Posterior vena cava (tissue), 2 donors: ENCODE measurements at regions not wholly inside any gene's neighbourhood (a gene's known extent, or its start where the extent isn't known, plus 50 kb on each side); places are given as distances from the start of the nearest gene placed in this dataset.
"Not testable (repeated sequence)": the region's sequence is repeated elsewhere in the genome, so short reads cannot be mapped to it uniquely, and the experiment has no call there.

Experiments used
- DNase-seq: peaks from one replicate; pipeline ENCODE4 v3.0.0-alpha.2; 2020; ENCODE audit warnings: low spot score
- intact Hi-C, 2 donors: fragments of 100-400 bp; cut with DNase I; formaldehyde crosslinking; loops; one replicate each; pipeline versions ENCODE4 v1.14.1 to v1.14.2; 2022 to 2023
- donor health status: DM: yes; HTN: yes; CAD: no.
- donor health status: DM: yes; HTN: yes; CAD: no.

DNA sequence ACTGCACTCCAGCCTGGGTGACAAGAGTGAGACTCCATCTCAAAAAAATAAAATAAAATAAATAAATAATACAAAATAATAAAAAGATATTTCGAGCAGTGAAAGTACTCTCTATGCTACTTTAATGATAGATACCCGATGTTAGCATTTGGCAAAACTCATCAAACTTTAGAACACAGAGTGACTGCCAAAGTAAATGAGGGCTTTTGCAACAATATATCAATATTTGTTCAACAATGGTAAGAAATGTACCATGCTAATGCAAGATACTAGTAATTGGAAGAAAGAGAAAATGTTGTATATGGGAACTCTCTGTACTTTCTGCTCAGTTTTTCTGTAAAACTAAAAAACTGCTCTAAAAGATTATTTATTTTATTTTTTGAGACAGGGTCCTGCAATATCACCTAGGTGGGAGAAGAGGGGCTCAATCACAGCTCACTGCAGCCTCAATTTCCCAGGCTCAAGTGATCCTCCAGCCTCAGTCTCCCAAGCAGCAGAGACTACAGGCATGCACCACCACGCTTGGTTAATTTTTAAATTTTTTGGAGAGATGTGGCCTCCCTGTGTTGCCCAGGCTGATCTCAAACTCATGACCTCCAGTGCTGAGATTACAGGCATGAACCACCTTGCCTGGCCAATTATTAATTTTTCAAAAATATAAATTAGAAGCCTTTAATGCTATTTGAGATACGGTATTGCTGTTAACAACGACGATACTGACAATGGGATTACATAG, 650.5 kb upstream of the NR2F2 start:
- no peak for DNase-seq
- intact Hi-C loops, result no loop called here

DNA sequence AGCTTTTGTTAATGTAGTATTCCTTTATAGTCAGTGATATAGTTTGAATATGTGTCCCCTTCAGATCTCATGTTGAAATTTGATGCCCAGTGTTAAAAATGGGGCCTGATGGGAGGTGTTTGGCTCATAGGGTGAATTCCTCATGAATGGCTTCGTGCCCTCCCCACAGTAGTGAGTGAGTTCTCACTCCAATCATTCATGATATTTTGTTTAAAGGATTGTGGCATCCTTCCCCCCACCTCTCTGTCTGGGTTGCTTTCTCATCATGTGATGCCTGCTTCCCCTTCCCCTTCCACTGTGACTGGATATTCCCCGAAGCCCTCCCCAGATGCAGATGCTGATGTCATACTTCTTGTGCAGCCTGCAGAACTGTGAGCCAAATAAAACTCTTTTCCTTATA, 649.8 kb upstream of the NR2F2 start:
- intact Hi-C loops, result no loop called here
- no peak for DNase-seq

DNA sequence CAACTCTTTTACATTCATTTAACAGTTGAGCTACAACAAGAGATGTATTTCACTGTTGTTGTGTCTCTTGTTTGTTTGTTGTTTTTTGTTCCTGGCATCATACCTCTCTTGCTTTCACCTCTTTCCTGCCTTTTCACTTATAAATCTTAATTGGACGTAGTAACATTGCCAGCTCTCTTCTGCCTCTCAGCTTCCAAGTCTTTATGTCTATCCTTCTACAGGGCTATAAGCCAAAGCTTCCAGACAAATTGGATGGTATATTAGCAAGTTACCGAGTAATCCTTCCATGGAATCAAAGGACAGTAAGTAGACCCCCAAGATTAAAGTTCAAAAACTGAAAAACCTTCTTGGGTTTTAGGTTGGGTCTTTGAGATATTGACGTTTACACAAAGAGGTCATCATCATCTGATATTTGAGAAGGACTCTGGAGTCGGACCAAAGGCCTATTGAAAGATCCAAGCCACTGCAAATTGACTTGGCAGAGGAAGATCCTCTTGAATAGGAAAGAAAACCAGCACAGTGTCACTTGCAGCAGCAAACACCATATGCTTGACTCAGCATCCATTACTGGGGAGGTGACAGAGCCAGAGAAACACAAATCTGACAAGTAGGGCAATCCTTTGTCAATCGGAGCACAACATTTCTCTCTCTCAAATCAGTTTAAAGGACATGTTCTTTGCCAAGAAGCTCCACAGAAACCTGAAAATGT, 648.5 kb upstream of the NR2F2 start:
- intact Hi-C loops, result no loop called here
- no peak for DNase-seq

DNA sequence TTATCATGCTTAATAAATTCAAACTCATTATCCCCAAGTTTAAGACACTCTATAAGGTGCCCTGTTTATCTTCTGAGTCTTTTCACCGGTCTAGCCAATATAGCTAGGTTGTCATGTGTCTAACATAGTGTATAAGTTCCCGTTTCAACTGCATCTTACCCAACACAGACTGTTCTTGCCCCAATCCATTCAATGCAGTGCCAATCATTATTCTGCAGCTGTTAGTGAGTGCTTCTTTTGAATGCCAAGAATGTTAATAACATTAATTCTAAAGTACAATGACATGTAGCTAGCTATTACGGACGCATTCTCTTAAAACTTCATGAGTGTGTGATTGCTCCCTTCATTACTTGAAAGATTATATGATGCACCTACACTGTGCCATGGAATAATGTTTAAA, 646.4 kb upstream of the NR2F2 start:
- DNase-seq, result no peak

DNA sequence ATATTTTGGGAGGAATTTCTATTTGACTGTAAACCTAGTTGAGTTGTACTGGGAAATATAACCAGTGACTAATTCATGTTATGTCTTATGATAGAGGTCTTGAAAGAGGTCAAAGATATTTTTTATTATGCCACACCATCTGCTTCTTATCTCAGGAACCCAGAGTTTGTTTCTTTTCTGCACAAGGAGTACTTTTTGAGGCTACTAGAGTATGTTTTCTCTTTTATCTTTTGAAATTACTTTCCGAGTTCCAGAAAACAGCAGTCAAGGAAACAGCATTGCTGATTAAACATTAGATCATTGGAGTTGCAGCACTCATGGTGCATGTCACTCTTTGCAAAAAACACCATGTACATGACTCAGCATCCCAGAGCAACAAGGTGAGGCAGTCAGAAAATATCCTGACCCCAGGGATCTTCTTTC, 645.8 kb upstream of the NR2F2 start:
- intact Hi-C loops, result no loop called here
- DNase-seq, result no peak

More for the DNA sequence above, 646.4 kb upstream of the NR2F2 start:
- intact Hi-C loops, result no loop called here

DNA sequence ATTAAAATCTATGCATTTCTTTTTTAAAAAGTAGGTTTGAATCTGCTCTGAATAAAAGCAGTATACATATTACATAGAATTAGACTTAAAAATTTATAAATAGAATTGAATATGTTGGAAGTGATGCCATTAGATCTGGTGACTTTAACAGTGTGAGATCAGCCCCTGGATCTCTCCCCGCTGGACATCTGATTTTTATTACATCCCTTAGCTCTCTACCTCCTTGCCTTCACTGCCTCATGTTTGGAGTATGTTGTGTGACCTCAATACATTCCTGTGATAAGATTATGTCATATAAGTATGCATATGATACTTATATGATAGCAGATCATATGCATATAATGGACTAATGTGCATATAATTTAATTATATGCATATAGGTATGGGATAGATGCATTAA, 643.4 kb upstream of the NR2F2 start:
- intact Hi-C loops, result no loop called here
- no peak for DNase-seq

DNA sequence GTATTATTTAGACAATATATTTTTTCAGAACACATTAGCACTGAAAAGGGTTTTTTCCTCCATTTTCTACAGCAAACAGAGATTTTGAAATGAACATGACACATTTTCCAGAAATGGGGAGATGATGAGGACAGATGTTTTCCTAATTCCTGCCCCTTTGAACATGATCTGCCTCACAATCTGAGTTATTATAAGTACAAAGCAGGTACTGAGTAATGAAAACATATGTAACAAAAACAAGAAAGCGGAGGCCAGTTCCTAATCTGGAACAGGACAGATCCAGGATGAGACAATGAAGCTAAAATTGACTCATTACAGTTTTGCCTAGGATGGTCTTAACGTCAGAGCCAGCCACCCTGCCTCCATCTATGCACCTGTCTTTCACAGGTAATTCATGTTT, 642.8 kb upstream of the NR2F2 start:
- intact Hi-C loops, result no loop called here
- DNase-seq, result no peak

DNA sequence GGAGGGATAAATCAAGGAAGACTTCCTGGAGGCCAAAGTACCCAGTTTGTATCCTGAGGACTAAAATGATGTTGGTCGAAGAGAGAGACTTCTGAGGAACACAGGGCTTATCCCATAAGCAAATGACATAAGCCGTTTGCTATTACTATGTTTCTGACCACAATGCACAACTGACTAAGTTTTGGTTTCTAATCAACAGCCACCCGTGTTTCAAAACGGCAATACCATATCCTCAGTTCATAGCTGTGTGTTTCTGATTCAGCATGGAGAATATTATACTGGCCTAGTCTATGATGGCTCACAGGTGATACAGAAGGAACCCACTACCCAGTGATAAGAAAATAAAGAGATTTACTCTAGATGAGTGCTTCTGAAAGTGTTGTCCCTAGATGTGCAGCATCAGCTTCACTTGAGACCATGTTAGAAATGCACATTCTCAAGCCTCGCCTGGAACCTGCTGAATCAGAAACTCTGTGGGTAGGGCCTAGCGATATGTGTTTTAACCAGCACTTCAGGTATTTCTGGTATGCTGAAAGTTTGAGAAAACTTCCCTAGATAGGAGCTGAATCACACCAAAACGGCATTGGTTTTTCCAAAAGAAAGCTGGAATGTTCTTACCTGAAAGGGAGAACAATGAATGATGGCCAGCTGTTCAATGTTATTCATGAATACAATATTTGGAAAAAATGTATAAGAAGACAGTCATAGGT, 639.7 kb upstream of the NR2F2 start:
- intact Hi-C loops, result no loop called here
- DNase-seq, result no peak

DNA sequence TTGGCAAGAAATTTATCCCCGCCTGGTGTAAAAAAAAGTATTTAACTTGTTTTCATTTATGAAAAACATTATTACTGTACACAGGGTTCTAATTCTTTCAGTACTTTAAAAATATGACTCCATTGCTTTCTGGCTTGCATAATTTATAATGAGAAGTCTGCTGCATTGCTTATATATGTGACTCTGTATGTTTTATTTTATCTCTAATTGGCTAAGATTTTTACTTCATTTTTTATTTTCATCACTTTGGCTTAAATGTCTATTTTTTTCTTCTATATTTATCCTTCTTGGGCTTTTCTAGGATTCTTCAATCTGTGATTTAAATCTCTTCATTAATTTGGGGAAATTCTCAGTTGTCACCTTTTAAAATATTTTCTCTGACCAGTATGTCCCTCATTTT, 636.6 kb upstream of the NR2F2 start:
- intact Hi-C loops, result no loop called here
- DNase-seq, result no peak

DNA sequence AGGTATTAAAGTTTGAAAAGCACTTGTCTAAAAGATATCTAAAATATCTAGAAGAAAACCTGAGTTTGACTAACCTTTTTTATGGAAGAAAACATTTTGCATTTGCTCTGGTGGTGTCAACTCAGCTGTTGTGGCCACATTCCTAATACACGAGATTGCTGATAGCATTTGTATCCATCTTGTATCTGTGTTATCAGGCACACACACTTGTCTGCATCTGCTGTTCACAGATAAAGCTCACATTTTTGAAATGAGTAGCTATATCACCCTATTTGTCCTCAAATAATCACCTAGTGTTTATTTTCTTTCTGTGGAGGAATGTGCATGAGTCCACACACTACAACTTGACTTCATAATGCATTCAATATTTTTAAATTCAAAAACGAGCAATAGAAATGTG, 632.3 kb upstream of the NR2F2 start:
- DNase-seq, result no peak
- intact Hi-C loops, result no loop called here

DNA sequence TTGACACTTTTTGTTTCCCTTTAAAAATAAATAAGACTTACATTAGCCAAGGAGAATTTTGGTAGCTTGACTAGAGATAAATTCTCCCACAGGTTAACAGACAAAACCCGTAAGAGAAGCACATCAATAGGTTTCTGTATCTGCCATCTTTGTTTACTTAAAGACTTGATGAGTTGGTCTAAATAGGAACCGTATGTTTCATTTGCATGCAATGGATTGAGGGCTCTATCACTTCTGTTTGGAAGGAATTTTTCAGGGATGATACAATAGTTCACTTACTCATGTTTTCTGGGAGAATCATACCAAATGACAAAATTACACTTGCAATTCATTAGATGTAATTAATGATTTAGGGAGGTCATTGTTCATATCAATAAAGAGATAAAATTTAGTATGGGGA, 631.5 kb upstream of the NR2F2 start:
- no peak for DNase-seq

DNA sequence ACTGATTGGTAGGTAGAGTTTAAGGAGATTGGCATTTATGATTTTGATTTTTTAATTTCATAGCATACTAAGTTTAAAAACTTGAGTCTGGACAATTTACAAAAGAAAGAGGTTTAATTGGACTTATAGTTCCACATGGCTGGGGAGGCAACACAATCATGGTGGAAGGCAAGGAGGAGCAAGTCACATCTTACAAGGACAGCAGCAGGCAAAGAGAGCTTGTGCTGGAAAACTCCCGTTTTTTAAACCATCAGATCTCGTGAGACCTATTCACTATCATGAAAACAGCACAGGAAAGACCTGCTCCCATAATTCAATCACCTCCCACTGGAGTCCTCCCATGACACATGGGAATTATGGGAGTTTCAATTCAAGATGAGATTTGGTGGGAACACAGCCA, 630.9 kb upstream of the NR2F2 start:
- no peak for DNase-seq
- intact Hi-C loops, result no loop called here

More for the DNA sequence above, 631.5 kb upstream of the NR2F2 start:
- intact Hi-C loops, result no loop called here

DNA sequence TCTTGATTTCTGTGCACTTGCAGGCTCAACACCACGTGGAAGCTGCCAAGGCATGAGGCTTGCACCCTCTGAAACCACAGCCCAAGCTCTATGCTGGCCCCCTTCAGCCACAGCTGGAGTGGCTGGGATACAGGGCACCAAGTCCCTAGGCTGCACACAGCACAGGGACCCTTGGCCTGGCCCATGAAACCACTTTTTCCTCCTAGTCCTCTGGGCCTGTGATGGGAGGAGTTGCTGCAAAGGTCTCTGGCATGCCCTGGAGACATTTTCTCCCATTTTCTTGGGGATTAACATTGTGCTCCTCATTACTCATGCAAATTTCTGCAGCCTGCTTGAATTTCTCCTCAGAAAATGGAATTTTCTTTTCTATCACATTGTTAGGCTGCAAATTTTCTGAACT, 629.8 kb upstream of the NR2F2 start:
- DNase-seq, intact Hi-C loops: not testable (repeated sequence)

DNA sequence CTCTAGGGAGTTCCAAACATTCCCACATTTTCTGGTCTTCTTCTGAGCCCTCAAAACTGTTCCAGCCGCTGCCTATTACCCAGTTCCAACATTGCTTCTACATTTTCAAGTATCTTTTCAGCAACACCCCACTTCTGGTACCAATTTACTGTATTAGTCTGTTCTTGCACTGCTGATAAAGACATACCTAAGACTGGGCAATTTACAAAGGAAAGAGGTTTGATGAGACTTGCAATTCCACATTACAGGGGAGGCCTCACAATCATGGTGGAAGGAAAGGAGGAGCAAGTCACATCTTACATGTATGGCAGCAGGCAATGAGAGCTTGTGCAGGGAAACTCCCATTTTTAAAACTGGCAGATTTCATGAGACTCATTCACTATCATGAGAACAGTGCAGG, 629.1 kb upstream of the NR2F2 start:
- no peak for DNase-seq
- intact Hi-C loops, result no loop called here

DNA sequence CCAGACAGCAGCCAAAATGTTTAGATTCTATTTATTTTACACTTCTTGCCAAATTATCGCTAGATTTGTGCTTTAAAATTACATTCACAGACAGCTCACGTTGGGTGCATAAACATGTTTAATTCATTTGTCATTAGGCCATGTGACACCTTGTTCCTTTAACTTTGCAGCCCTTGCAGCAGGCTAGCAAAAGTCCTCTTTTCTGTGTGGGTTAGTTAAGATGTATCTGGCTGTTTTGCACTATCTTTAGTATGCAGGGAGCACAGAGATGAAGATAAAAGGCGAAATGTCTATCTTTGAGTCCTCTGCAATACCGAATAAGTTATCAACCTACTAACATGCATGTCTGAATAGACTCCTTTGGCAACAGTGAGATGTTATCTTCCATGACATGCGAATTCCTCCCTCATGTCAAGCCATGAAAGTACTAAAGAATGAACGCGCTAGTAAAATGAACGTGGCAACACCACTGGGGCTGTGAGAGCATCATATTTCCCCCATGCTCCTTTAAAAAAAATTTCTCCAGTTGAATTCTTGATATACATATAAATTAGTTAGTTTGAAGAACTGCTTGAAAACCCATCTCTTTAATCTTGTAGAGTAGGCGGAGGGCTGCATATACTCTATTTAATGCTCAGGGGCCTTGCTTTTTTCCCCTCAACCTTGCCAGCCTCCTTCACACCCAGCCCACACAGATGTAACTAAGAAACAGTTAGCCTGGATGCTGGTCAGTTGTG, 620.4 kb upstream of the NR2F2 start:
- intact Hi-C loops, result no loop called here
- DNase-seq, result no peak

DNA sequence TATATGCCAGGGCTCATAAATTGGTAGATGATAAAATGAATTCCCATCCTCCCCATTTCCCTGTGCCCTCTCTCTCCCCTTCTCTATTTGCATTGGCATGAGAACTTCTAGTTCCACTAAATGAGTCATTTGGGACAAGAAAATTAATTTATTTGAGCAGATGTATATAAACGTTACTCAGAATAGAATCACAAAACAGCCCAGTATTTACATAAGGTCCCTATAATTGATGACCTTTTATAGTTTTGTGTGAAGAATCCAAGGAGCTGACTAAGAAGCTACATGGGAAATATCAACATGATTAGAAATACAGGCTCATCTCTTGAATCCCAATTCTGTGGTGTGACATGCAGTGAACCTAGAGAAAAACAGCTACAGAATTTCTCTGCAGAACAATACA, 617.7 kb upstream of the NR2F2 start:
- no peak for DNase-seq
- intact Hi-C loops, result no loop called here

DNA sequence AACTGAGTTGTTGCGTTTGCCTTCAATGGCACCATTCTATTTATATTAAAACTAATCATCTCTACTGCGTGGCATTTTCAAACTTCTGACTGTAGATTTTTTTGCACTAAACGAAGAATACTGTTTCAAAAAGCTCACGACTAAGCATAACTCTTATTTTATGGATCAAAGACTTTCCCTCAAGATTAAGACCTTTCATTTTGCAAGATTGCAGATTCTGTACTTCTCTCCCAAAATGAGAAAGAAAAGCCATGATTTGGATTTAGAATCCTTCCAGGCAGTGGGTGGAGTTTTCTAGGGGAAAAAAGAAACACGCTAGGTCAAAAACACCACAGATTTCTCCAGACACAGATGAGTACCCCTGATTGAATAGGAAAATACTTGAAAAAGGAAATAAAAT, 617.2 kb upstream of the NR2F2 start:
- no peak for DNase-seq
- intact Hi-C loops, result no loop called here

DNA sequence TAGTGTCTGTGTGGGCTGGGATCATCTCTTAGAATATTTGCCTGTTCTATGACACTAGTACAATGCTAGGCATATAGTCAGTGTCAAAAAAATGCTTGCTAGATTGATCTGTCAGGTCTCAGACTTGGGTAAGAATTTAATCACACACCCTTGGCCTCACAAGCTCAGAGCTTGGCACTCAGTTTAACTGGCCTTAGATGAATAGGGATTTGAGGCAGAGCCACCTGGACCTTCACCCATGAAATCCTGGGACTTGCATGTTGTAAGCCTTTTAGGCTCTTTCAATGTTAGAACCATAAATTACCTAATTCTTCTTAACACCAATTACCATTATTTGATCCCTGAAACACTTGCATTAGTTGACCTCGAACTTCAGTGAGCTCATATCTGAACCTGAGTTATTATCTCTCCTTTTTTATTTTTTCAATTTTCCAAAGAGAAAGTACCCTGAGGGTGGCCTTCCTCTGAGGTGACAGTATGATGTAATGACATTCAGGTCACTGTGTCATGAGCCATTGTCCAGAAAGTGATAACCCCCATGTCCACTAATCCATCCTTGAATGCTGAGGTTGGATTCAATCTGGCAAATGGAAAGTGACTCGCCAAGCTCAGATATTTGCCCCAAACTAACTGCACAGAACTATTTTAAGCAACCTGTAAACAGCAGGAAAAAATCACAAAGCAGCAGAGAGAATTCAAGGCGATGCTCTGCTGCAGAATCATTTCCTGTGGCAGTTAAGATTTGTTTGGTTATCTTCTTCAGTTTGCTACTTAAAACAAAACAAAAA, 615.2 kb upstream of the NR2F2 start:
- no peak for DNase-seq
- intact Hi-C loops, result no loop called here
